Mammary epithelial cell (primary cell): ENCODE measurements at regions not wholly inside any gene's neighbourhood (a gene's known extent, or its start where the extent isn't known, plus 50 kb on each side); places are given as distances from the start of the nearest gene placed in this dataset.

Experiments
- CTCF ChIP-seq, 2 donors: IDR thresholded peaks in 1 of 2; conservative IDR thresholded peaks in 1 of 2; 2 replicates each; pipeline ENCODE4 v1.5.1; 2011 to 2012; ENCODE audit warnings: inconsistent platforms in 2 of 2, low read length in 2 of 2, mild to moderate bottlenecking in 2 of 2, control low read depth in 1 of 2, low read depth in 1 of 2; ENCODE audit not compliant: insufficient read depth in 1 of 2; ENCODE audit errors: extremely low read depth in 1 of 2
- EZH2 ChIP-seq: IDR thresholded peaks from 2 replicates; pipeline ENCODE4 v1.6.1; 2012; ENCODE audit warnings: low read length, inconsistent platforms, borderline replicate concordance

GRCh38 chr1:213742992-213743391 is 244.8 kb upstream of the PROX1 start:
- TF ChIP-seq CTCF (conservative IDR thresholded peaks at IDR 0.05 in 1 of 2, IDR thresholded peaks at IDR 0.05 in 1 of 2; ENCODE audit: extremely low read depth in 1 of 2, insufficient read depth in 1 of 2, low read depth in 1 of 2, low read length in 2 of 2) = no peak
- TF ChIP-seq EZH2 = no peak
